GM06990 (cell line): ENCODE measurements at regions not wholly inside any gene's neighbourhood (a gene's known extent, or its start where the extent isn't known, plus 50 kb on each side); places are given as distances from the start of the nearest gene placed in this dataset.

Experiments
- DNase-seq: peaks from one replicate; pipeline ENCODE4 v3.0.0-alpha.2; 2011; ENCODE audit not compliant: insufficient read length; ENCODE audit errors: extremely low read depth
- H3K27me3 ChIP-seq: replicated peaks from 2 replicates; pipeline ENCODE4 v1.6.0; 2011; ENCODE audit warnings: low read length; ENCODE audit not compliant: control insufficient read depth, insufficient read depth
- H3K36me3 ChIP-seq: 2 replicates; pipeline ENCODE4 v1.5.1; 2011; ENCODE audit warnings: low read length; ENCODE audit not compliant: control insufficient read depth, insufficient read depth
- H3K4me3 ChIP-seq: replicated peaks from 2 replicates; pipeline ENCODE4 v1.5.1; 2011; ENCODE audit warnings: low read depth, mild to moderate bottlenecking, control low read depth, low read length
- CTCF ChIP-seq: IDR thresholded peaks from 2 replicates; pipeline ENCODE4 v1.5.1; 2011; ENCODE audit warnings: low read length, control low read depth, mild to moderate bottlenecking, inconsistent platforms; ENCODE audit not compliant: insufficient read depth, poor library complexity, severe bottlenecking

GRCh38 chr5:153299891-153300290, 190.6 kb upstream of the GRIA1 start:
- DNase-seq, result no peak
- no peak overlapping the region for H3K4me3 ChIP-seq
- TF ChIP-seq CTCF, result no peak
- no peaks in the 10 kb centered on the region for H3K36me3 ChIP-seq
- no peaks in the 10 kb centered on the region for H3K27me3 ChIP-seq

GRCh38 chr5:153308282-153308681, 182.2 kb upstream of the GRIA1 start:
- H3K4me3 ChIP-seq, result no peak overlapping the region
- H3K36me3 ChIP-seq, result no peaks in the 10 kb centered on the region
- DNase-seq, result no peak
- no peak for TF ChIP-seq CTCF
- no peaks in the 10 kb centered on the region for H3K27me3 ChIP-seq

GRCh38 chr5:153318556-153318955, 171.9 kb upstream of the GRIA1 start:
- Histone ChIP-seq H3K4me3 (no peak overlapping the region), H3K36me3 (no peaks in the 10 kb centered on the region), H3K27me3 (no peaks in the 10 kb centered on the region)
- TF ChIP-seq CTCF, result no peak
- DNase-seq, result no peak

DNA sequence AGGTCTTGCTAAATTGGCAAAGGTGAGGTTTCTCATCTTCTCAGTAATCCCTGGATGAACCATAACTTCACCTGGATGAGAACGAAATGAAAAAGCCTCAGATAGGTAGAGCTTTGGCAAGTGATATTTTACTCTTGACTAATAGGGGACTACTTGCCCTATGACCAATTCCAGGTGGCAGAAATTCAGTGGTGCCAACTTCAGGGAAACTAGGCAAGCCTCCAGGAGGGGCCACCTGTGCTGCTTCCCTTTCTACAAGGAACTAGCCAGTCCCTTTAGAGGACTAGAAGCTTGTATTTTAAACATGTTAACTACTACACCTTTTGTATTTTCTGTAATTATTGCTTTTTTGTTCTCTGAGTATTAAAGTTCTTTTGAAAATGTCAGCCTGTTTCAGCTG, 169.0 kb upstream of the GRIA1 start:
- H3K27me3 ChIP-seq, result no peaks in the 10 kb centered on the region
- no peak for TF ChIP-seq CTCF

DNA sequence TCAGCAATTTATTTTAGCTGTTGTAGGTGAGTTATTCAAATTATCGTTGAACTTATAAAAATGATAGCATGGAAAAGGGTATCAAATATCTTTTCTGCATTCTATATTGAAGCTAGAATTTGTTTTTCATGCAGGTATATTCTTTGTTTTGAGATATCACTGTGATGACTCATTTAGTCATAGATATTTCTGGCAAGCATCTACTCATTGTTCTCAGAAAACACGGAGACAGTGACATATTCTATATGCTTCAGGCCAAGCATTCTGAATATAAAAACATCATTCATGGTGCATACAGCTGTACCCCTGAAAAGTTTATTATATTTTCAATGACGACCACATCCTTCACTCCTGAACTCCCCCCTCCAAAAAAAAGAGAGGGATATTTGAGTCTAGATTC, 150.3 kb upstream of the GRIA1 start:
- H3K4me3 ChIP-seq, result no peak overlapping the region
- H3K27me3 ChIP-seq, result no peaks in the 10 kb centered on the region; the same call in none of the 2 replicates
- no peaks in the 10 kb centered on the region for H3K36me3 ChIP-seq
- DNase-seq, result no peak
- no peak for TF ChIP-seq CTCF

More for the DNA sequence above, 169.0 kb upstream of the GRIA1 start:
- Histone ChIP-seq H3K36me3 (no peaks in the 10 kb centered on the region), H3K4me3 (no peak overlapping the region)
- DNase-seq, result no peak

GRCh38 chr5:153340738-153341137, 149.7 kb upstream of the GRIA1 start:
- TF ChIP-seq CTCF, result no peak
- no peak for DNase-seq
- H3K36me3 ChIP-seq, result no peaks in the 10 kb centered on the region
- H3K27me3 ChIP-seq, result no peaks in the 10 kb centered on the region; the same call in none of the 2 replicates
- no peak overlapping the region for H3K4me3 ChIP-seq
